ENCODE measurements at regions not wholly inside any gene's neighbourhood (a gene's known extent, or its start where the extent isn't known, plus 50 kb on each side); places are given as distances from the start of the nearest gene placed in this dataset.

DNA sequence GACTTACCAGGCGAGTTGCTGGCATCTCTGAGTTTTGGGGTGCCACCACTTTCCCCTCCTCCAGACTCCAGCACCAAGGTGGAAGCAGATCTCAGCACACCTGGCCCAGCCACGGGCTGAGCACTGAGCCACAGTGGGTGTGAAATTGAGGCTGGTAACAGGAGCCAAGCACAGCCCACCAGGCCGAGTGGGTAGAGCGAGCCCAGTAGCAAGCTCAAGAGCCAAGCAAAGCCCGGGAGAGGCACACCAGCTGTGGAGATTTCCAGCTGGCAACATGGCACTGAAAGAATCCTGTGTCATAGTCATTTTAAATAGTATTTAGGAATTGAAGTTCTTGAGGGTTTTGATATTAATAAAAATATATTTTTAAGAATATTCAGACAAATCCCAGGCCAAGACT is 596.2 kb upstream of the TMEM132C start:
- no peaks in the 10 kb centered on the region for H3K4me1 Mint-ChIP-seq
- peaks cover 4% of the 10 kb centered on the region for H3K27me3 Mint-ChIP-seq
- ATAC-seq (no peak), DNase-seq (no peak)
- no peak overlapping the region for H3K4me3 Mint-ChIP-seq
- no peak overlapping the region for H3K27ac Mint-ChIP-seq
- no peaks in the 10 kb centered on the region for H3K9me3 Mint-ChIP-seq

DNA sequence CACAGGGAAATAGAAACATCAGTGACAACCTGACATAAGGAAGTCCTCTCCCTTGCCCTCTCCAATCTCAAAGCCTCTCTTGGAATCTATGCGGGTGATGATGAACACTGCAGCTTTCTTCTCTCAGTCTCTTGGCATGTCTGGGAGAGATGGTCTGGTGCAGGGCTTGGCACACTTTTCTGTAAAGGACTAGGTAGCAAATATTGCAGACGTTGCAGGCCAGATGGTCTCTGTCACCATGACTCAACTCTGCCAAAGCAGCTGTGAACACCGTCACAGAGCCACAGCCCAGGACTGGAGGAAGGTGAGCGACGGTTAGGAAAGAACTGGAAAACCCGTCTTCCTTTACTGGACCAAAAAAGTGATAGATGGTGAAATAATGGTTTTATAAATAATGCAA is 591.0 kb upstream of the TMEM132C start:
- no peak overlapping the region for H3K4me3 Mint-ChIP-seq
- no peaks in the 10 kb centered on the region for H3K4me1 Mint-ChIP-seq
- DNase-seq, result no peak
- no peaks in the 10 kb centered on the region for H3K9me3 Mint-ChIP-seq
- H3K27ac Mint-ChIP-seq, result no peak overlapping the region
- no peak for ATAC-seq
- peaks cover 7% of the 10 kb centered on the region for H3K27me3 Mint-ChIP-seq

DNA sequence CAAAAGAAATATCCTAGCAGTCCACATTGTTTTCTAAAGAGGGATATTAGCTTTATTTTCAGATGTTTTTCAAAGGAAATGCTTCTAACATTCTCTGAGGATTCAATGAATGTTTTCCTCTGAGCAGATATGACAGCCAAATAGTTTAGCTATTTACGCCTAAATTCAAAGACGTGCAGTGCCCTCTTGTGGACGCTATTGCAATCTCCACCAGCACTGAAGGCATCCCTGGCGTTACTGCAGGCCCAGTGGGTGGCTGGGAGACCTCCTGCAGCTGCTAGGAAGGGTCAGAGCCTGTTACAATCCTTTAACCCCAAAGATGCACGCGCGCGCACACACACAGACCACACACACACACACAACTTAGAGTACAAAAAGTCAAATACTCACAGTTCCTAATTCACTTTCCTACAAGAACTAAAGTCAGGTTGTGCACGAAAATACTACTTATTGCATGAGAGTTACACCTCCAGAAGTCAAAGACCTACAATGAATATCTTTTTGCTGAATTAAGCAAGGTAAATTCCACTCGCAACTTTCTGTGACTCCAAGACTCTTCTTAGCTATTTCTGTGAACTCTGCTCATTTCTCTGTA is 589.3 kb upstream of the TMEM132C start:
- peak; percentile 45 for ATAC-seq

DNA sequence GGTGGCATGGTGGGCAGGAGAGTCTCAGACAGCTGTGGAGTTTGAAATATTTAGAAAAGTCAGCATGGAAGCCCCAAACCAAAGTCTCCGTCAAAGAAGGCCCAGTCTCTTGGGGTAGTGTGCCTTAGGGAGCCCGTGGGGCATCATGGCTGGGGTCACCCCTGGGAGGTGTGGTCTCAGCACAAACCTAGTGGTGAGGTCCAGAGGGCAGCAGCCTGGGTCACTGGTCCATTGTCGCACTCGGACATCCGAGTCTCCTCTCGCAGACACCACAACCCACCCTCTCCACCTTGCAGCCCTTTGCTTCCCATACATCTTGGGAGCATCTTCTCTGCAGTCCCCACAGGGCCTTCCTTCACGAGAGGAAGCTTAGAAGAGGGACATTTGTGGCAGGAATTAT is 588.0 kb upstream of the TMEM132C start:
- Mint-ChIP-seq H3K4me1 (no peaks in the 10 kb centered on the region), H3K9me3 (no peaks in the 10 kb centered on the region), H3K27me3 (peaks cover 7% of the 10 kb centered on the region), H3K27ac (no peak overlapping the region), H3K4me3 (no peak overlapping the region)
- ATAC-seq (peak; percentile 34), DNase-seq (no peak)

More for the DNA sequence above, 589.3 kb upstream of the TMEM132C start:
- Mint-ChIP-seq H3K9me3 (no peaks in the 10 kb centered on the region), H3K27me3 (peaks cover 7% of the 10 kb centered on the region), H3K27ac (no peak overlapping the region), H3K4me3 (no peak overlapping the region), H3K4me1 (no peaks in the 10 kb centered on the region)
- DNase-seq, result peak; percentile 22 to 29

DNA sequence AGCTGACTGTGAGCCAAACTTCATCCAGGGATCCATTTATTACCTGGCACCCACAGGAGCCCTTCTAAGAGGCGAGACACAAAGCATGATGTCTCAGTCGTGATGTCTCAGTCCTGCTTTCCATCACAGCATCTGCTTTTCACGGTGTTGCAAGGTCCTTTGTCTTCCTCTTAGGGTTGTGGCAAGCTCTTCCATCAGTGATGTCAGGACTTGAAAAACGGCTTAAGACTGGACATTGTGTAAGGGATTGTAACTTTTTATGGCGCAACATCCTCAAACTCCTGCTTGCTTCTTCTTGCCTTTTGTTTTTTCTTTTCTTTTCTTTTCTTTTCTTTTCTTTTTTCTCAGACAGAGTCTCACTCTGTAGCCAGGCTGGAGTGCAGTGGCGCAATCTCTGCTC is 586.5 kb upstream of the TMEM132C start:
- H3K4me3 Mint-ChIP-seq, result no peak overlapping the region
- no peak overlapping the region for H3K27ac Mint-ChIP-seq
- H3K4me1 Mint-ChIP-seq, result no peaks in the 10 kb centered on the region
- no peak for DNase-seq
- no peaks in the 10 kb centered on the region for H3K9me3 Mint-ChIP-seq
- no peak for ATAC-seq
- peaks cover 6% of the 10 kb centered on the region for H3K27me3 Mint-ChIP-seq

DNA sequence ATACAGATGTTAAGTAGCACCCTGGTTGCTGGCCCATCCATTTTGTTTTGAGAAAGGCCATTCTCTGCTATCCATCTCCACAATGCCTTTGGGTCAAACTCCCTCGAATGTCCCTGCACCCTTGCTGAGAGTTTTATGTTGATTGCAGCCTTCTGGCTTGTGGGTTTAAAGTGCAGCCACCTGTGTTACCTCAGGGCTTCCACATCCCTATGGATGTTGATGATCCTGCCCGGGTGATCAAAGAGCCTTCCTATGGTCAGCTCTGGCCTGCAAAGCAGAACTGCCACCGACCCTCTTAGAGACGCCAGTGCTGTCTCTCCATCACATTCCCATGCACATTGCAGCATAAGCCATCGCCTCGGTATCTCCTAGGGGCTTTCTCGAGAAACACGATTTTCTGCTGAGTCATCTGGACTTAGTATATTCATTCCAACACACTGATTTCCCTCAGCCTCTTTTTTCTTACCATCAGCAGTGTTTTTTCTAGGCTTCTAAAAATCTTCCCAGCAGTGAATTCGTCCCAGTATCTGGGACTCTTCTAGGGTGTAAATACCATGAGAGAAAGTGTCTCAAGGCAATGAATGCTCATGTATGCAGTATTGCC is 585.7 kb upstream of the TMEM132C start:
- no peaks in the 10 kb centered on the region for H3K4me1 Mint-ChIP-seq
- no peaks in the 10 kb centered on the region for H3K9me3 Mint-ChIP-seq
- ATAC-seq (no peak), DNase-seq (no peak)
- H3K27me3 Mint-ChIP-seq, result no peaks in the 10 kb centered on the region
- H3K4me3 Mint-ChIP-seq, result no peak overlapping the region
- no peak overlapping the region for H3K27ac Mint-ChIP-seq

DNA sequence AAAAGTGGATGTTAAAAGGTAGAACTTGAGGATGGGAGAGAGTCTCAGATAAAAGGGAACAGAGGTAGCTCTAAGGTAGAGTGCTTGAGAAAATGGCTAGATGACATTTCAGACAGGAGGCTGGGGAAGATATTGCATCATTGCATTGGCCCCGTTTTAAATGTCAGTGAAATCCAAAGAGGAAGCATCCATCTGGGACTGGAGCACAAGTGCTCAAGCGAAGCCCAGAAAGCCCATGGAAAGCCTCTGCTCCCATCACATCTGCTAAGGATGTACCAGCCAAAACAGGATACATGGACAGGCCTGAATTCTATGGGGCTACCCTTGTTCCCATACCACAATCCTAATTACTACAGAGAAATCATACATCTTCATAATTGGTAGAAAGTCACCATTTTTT is 581.5 kb upstream of the TMEM132C start:
- ATAC-seq (no peak), DNase-seq (no peak)
- Mint-ChIP-seq H3K27me3 (no peaks in the 10 kb centered on the region), H3K4me3 (no peak overlapping the region), H3K9me3 (no peaks in the 10 kb centered on the region), H3K4me1 (no peaks in the 10 kb centered on the region), H3K27ac (peak overlapping the region in 1 of 2 donors; percentile 2)

DNA sequence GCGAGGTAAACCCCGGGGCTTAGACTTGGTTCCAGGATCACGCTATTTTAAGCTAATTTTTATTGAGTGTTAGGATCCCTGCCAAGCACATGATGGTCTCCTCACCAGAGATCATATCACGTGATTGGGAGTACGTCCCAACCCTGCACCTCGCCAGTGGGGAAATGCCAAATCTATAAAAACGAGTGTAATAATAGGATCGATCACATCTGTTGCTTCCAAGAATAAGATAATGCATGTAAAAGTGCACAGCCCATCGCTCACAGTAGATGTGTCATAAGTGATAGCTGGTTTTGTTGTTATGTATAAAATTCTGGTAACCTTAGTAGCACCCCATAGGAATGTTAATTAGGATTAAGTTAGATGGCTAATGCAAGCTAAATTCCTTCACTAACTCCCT is 581.0 kb upstream of the TMEM132C start:
- ATAC-seq, result no peak
- no peak overlapping the region for H3K4me3 Mint-ChIP-seq
- no peaks in the 10 kb centered on the region for H3K27me3 Mint-ChIP-seq
- DNase-seq, result no peak
- H3K9me3 Mint-ChIP-seq, result no peaks in the 10 kb centered on the region
- H3K4me1 Mint-ChIP-seq, result no peaks in the 10 kb centered on the region
- H3K27ac Mint-ChIP-seq, result no peak overlapping the region

DNA sequence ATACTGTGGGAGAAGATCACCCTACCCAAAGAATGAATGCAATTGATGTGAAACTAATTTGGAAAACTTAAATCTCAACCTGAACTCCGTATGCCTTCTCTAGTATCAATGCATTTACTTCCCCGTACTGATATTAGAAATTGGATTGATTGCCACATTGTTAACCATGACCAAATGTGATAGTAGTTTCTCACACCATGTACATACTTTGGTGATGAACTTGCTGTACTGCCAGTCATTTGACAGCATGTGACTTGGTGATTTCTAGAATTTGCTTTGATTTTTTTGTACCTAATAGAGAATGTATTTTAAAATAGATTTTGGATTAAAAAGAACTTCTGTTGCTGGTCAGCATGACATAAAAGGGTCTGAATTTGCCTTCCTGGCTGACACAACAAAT is 579.8 kb upstream of the TMEM132C start:
- Mint-ChIP-seq H3K9me3 (no peaks in the 10 kb centered on the region), H3K4me1 (no peaks in the 10 kb centered on the region), H3K27ac (no peak overlapping the region), H3K4me3 (no peak overlapping the region), H3K27me3 (no peaks in the 10 kb centered on the region)
- ATAC-seq, result no peak
- no peak for DNase-seq

DNA sequence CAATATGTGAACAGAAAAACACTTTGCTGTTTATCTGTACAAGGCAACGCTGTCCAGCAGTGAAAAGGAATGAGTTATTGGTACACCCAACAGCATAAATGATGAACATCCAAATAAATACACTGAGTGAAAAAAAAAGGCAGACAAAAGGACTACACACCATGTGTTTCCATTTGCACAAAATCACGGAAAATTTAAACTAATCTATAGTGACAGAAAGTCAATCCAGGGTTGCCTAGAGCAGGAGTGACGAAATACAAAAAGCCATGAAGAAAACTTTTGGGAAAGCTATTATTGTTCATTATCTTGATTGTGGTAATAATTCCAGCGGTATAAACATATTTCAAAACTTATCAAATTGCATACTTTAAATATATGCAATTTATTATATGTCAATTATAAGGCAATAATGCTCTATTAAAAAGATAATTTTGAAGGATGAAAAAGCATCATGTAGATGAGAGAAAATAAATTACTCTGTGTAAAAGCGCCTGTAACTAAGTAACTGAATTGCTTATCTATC is 578.0 kb upstream of the TMEM132C start:
- Mint-ChIP-seq H3K9me3 (no peaks in the 10 kb centered on the region), H3K27me3 (no peaks in the 10 kb centered on the region), H3K4me3 (no peak overlapping the region), H3K27ac (no peak overlapping the region), H3K4me1 (no peaks in the 10 kb centered on the region)
- ATAC-seq (no peak), DNase-seq (no peak)

DNA sequence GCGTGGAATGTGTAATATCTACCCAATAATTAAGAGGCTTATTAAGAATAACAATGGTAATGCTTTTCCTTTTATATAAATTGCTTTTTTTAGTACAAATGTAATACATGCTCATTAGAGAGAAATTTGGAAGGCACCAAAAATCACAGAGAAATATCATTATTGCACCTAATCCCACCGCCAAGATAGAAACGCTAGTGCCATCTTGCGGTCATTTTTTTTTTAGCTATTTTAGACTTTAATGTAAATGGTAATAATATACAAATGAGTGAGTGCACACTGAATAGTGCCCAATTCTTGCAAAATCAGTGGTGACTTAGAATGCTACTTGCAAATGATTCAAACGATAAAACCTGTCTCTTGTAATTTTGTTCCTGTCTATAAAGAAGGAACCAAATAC is 576.8 kb upstream of the TMEM132C start:
- no peak for ATAC-seq
- Mint-ChIP-seq H3K9me3 (no peaks in the 10 kb centered on the region), H3K4me3 (no peak overlapping the region), H3K4me1 (no peaks in the 10 kb centered on the region), H3K27me3 (no peaks in the 10 kb centered on the region), H3K27ac (no peak overlapping the region)
- DNase-seq, result no peak

DNA sequence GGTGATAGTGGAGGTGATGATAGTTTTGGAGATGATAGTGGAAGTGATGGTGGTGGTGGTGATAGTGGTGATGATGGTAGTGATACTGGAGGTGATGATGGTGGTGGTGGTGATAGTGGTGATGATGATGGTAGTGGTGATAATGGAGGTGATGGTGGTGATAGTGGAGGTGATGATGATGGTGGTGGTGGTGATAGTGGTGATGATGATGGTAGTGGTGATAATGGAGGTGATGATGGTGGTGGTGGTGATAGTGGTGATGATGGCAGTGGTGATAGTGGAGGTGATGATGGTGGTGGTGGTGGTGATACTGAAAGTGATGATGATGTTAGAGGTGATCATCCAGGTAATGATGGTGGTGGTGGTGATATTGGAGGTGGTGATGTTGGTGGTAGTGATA is 570.0 kb upstream of the TMEM132C start:
- H3K4me1 Mint-ChIP-seq, result no peaks in the 10 kb centered on the region
- no peak for DNase-seq
- no peaks in the 10 kb centered on the region for H3K27me3 Mint-ChIP-seq
- no peak overlapping the region for H3K4me3 Mint-ChIP-seq
- no peak for ATAC-seq
- no peak overlapping the region for H3K27ac Mint-ChIP-seq
- peaks cover 5 to 11% of the 10 kb centered on the region in 2 donors for H3K9me3 Mint-ChIP-seq

DNA sequence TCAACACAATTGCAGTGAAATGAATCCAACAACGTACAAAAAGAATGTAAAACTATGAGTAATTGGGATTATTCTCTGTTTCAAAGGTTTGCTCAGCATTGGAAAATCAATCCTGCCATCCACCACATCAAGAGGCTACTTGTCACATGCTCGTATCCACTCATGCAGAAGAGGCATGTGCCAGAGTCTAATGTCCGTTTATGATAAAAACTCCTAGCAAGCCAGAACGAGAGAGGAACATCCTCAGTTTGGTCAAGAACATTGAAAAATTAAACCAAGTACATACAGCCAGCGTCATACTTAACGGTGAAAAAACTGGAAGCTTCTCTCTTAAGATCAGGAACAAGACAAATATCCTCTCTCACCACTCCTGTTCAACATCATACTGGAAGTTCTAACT is 563.9 kb upstream of the TMEM132C start:
- ATAC-seq, result no peak

DNA sequence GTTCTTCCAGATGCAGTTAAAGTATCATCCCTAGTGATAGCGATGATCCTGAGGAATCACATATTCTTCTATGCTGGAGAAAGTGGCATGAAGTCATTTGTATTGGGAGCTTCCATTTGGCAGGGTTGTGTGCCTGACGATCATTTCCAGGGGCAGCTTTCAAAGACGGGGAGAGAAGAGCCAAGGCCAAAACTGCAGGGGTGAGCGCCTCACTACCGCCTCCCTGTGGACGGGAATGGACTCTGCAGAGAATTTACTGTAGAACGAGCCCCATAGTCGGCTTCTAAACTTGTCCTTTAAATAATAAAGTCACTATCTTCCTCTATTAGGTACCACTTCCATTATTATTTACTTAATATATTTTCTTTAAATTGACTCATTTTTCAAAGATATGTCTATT is 555.9 kb upstream of the TMEM132C start:
- Mint-ChIP-seq H3K4me1 (no peaks in the 10 kb centered on the region), H3K27ac (no peak overlapping the region), H3K4me3 (no peak overlapping the region), H3K27me3 (no peaks in the 10 kb centered on the region), H3K9me3 (peaks cover 10% of the 10 kb centered on the region in 2 donors)
- ATAC-seq (no peak), DNase-seq (no peak)

More for the DNA sequence above, 563.9 kb upstream of the TMEM132C start:
- Mint-ChIP-seq H3K27me3 (no peaks in the 10 kb centered on the region), H3K4me3 (no peak overlapping the region), H3K9me3 (peaks cover 5 to 24% of the 10 kb centered on the region in 2 donors), H3K27ac (no peak overlapping the region), H3K4me1 (no peaks in the 10 kb centered on the region)
- DNase-seq, result no peak

DNA sequence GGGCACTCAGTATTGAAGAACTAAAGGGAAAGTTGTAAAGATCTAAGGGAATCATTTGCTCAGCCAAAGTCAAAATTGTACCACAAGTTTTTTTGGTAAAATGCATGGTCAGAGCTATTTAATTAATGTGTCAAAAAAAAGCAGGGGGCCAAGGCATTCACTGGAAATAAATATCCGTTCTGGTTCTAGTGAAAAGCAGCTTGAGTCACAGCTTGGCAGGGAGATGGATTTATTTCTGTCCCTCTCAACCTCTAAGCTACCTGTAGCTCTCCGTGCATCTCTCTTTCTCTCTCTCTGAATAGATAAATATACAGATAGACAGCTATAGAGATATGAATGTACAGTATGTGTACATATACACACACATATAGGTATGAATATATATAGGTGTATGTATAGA is 554.4 kb upstream of the TMEM132C start:
- ATAC-seq (no peak), DNase-seq (no peak)
- H3K4me1 Mint-ChIP-seq, result no peaks in the 10 kb centered on the region
- H3K4me3 Mint-ChIP-seq, result no peak overlapping the region
- H3K9me3 Mint-ChIP-seq, result peaks cover 10% of the 10 kb centered on the region in 2 donors
- H3K27me3 Mint-ChIP-seq, result no peaks in the 10 kb centered on the region
- H3K27ac Mint-ChIP-seq, result no peak overlapping the region

DNA sequence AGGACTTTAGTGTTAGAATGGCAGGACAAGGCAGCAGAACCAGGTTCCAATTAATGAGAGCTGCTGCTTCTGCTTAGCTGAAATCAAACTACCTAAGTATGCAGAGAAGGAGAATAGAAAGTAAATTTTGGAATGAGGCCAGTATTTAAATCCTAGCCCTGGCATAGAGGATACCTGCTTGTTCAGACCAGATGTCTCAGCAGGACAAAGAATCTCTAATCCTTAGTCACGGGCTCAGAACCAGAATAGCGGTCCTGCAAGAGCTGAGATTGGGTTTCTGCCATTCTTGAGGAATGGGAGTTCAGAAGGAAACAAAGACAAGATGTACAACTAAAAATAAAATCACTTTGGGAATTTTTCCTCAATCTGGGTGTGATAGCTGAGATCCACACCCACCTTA is 550.8 kb upstream of the TMEM132C start:
- no peak overlapping the region for H3K4me3 Mint-ChIP-seq
- H3K27me3 Mint-ChIP-seq, result no peaks in the 10 kb centered on the region
- no peak for ATAC-seq
- no peak overlapping the region for H3K27ac Mint-ChIP-seq
- H3K4me1 Mint-ChIP-seq, result no peaks in the 10 kb centered on the region
- no peaks in the 10 kb centered on the region for H3K9me3 Mint-ChIP-seq
- no peak for DNase-seq

DNA sequence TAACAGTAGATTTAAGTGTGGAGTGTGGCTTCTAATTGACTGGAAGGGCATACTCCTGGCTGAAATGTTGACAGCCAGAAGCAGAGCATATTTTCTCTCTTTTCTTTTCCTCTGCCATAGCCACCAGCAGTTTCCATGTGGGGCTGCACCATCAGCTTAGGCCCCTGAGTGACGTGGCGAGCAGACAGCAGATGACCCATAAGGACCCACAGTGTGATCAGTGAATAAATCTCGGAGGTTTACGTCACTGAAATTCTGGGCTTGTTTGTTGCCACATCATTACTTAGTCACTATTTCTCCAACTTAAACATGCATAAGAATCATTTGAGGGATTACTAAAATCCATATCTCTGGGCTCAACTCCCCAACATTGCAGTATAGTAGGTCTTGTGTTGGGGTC is 549.7 kb upstream of the TMEM132C start:
- ATAC-seq, result no peak
- Mint-ChIP-seq H3K9me3 (peaks cover 0 to 3% of the 10 kb centered on the region in 2 donors), H3K4me3 (no peak overlapping the region), H3K27me3 (no peaks in the 10 kb centered on the region), H3K27ac (no peak overlapping the region), H3K4me1 (no peaks in the 10 kb centered on the region)
- DNase-seq, result no peak
